Neural progenitor cell (in vitro differentiated cells): ENCODE measurements at regions not wholly inside any gene's neighbourhood (a gene's known extent, or its start where the extent isn't known, plus 50 kb on each side); places are given as distances from the start of the nearest gene placed in this dataset.

Experiments used
- DNase-seq: peaks from one replicate; pipeline ENCODE4 v3.0.0-alpha.2; 2016; ENCODE audit warnings: low spot score
- H2AFZ ChIP-seq: fragments of 200-600 bp; sonication (generic); replicated peaks from 2 replicates; pipeline ENCODE4 v1.6.1; 2016; ENCODE audit warnings: antibody characterized with exemption
- H3F3A ChIP-seq: fragments of 200-600 bp; sonication (generic); 2 replicates; pipeline ENCODE4 v1.6.1; 2016; ENCODE audit warnings: antibody characterized with exemption, low read depth
- H3K27ac ChIP-seq: fragments of 200-600 bp; sonication (generic); 2 replicates; pipeline ENCODE4 v1.5.1; 2016; ENCODE audit warnings: mild to moderate bottlenecking
- H3K27me3 ChIP-seq: fragments of 200-600 bp; sonication (generic); 2 replicates; pipeline ENCODE4 v1.6.1; 2016; ENCODE audit warnings: mild to moderate bottlenecking, moderate library complexity
- H3K36me3 ChIP-seq: fragments of 200-600 bp; sonication (generic); 2 replicates; pipeline ENCODE4 v1.5.1; 2016
- H3K4me1 ChIP-seq: fragments of 200-600 bp; sonication (generic); 2 replicates; pipeline ENCODE4 v1.6.1; 2016; ENCODE audit warnings: mixed run types
- H3K4me2 ChIP-seq: fragments of 200-600 bp; sonication (generic); 2 replicates; pipeline ENCODE4 v1.6.1; 2016
- H3K4me3 ChIP-seq: fragments of 200-600 bp; sonication (generic); 2 replicates; pipeline ENCODE4 v1.5.1; 2016
- H3K79me2 ChIP-seq: fragments of 200-600 bp; sonication (generic); 2 replicates; pipeline ENCODE4 v1.6.1; 2016; ENCODE audit warnings: low read depth
- H3K9ac ChIP-seq: fragments of 200-600 bp; sonication (generic); 2 replicates; pipeline ENCODE4 v1.6.1; 2016
- H3K9me3 ChIP-seq: fragments of 200-600 bp; sonication (generic); 2 replicates; pipeline ENCODE4 v1.5.1; 2016; ENCODE audit warnings: low read depth
- H4K20me1 ChIP-seq: fragments of 200-600 bp; sonication (generic); 2 replicates; pipeline ENCODE4 v1.6.1; 2016; ENCODE audit warnings: low read depth
- H3K27ac Mint-ChIP-seq: 3 replicates; pipeline ENCODE4 v1.8.0; 2021; ENCODE audit warnings: mixed read lengths
- H3K27me3 Mint-ChIP-seq: 2 replicates; pipeline ENCODE4 v1.8.0; 2022; ENCODE audit warnings: low read depth, mild to moderate bottlenecking, inconsistent platforms, moderate library complexity, mixed read lengths; ENCODE audit not compliant: insufficient read depth
- H3K36me3 Mint-ChIP-seq: 3 replicates; pipeline ENCODE4 v1.8.0; 2021; ENCODE audit warnings: mixed read lengths
- H3K4me1 Mint-ChIP-seq: 3 replicates; pipeline ENCODE4 v1.8.0; 2021; ENCODE audit warnings: mixed read lengths
- H3K4me3 Mint-ChIP-seq: 3 replicates; pipeline ENCODE4 v1.8.0; 2021; ENCODE audit warnings: mild to moderate bottlenecking, moderate library complexity, mixed read lengths
- H3K9me3 Mint-ChIP-seq: 3 replicates; pipeline ENCODE4 v1.8.0; 2020; ENCODE audit warnings: mixed read lengths
- EZH2 ChIP-seq: fragments of 200-600 bp; sonication (generic); IDR thresholded peaks from 2 replicates; pipeline ENCODE4 v1.6.1; 2017; ENCODE audit warnings: antibody characterized with exemption, mild to moderate bottlenecking, moderate library complexity
- EZH2phosphoT487 ChIP-seq: fragments of 200-600 bp; sonication (generic); IDR thresholded peaks from 2 replicates; pipeline ENCODE4 v1.6.1; 2017; ENCODE audit warnings: antibody characterized with exemption
- TF ChIP-seq, protein P1 (sequence below): fragments of 200-600 bp; sonication (generic); IDR thresholded peaks from 2 replicates; pipeline ENCODE4 v1.5.1; 2017; ENCODE audit warnings: antibody characterized with exemption, mild to moderate bottlenecking

DNA sequence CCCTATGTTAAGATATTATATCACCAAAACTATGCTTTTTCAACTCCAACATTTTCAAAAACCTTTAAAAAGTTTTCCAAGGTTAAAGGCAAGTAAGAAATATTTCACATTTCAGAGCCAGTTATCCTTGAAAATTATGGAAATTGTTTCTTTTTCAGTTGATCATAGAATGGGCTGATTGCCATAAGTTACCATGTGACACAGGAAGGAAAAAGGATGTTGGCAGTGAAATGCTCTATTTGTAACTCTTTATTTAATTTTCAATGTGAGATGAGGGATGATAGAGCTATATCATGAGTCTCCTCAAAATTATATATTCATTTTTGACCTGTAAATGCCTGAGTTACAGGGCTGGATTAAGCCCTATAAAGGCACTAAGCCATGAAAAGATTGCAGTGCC is 93.0 kb upstream of the PLS3 start:
- H3K36me3 Mint-ChIP-seq: no peaks in the 10 kb centered on the region
- Histone ChIP-seq H3K27ac (no peak overlapping the region), H4K20me1 (no peaks in the 10 kb centered on the region), H3K9ac (no peak overlapping the region), H3K4me3 (no peak overlapping the region), H3K9me3 (no peaks in the 10 kb centered on the region), H3K4me2 (no peak overlapping the region), H3K36me3 (no peaks in the 10 kb centered on the region), H3K79me2 (no peaks in the 10 kb centered on the region), H3K27me3 (no peaks in the 10 kb centered on the region), H3K4me1 (no peaks in the 10 kb centered on the region), H2AFZ (no peak overlapping the region), H3F3A (no peaks in the 10 kb centered on the region)
- TF ChIP-seq EZH2phosphoT487: no peak
- TF ChIP-seq EZH2: no peak
- TF ChIP-seq, protein P1, sequence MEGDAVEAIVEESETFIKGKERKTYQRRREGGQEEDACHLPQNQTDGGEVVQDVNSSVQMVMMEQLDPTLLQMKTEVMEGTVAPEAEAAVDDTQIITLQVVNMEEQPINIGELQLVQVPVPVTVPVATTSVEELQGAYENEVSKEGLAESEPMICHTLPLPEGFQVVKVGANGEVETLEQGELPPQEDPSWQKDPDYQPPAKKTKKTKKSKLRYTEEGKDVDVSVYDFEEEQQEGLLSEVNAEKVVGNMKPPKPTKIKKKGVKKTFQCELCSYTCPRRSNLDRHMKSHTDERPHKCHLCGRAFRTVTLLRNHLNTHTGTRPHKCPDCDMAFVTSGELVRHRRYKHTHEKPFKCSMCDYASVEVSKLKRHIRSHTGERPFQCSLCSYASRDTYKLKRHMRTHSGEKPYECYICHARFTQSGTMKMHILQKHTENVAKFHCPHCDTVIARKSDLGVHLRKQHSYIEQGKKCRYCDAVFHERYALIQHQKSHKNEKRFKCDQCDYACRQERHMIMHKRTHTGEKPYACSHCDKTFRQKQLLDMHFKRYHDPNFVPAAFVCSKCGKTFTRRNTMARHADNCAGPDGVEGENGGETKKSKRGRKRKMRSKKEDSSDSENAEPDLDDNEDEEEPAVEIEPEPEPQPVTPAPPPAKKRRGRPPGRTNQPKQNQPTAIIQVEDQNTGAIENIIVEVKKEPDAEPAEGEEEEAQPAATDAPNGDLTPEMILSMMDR: no peak
- no peak for DNase-seq
- H3K9me3 Mint-ChIP-seq: no peaks in the 10 kb centered on the region
- H3K27ac Mint-ChIP-seq: no peak overlapping the region
- no peak overlapping the region for H3K4me3 Mint-ChIP-seq
- peaks cover 2% of the 10 kb centered on the region for H3K4me1 Mint-ChIP-seq
- peaks cover 2% of the 10 kb centered on the region for H3K27me3 Mint-ChIP-seq

DNA sequence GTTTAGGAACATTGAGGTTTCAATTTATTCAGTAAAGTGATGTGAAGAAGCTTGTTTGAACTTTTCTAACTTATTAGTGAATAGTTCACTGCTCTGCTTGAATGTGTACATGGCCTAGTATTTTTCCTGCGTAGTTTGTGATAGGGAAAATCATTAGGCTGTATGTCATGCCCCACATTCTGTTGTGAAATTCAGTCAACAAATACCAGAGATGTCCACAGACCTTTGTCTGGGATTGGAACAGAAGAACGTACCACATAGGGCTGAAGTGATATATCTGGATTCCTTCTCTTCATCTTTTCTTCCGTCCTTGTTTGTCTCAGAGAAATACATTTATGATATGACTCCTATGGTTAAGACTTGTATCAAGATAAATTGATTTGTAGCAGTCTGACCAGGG is 88.8 kb upstream of the PLS3 start:
- Histone ChIP-seq H2AFZ (no peak overlapping the region), H3K79me2 (no peaks in the 10 kb centered on the region), H3K36me3 (no peaks in the 10 kb centered on the region), H3F3A (no peaks in the 10 kb centered on the region), H3K4me2 (no peak overlapping the region), H3K27me3 (no peaks in the 10 kb centered on the region), H3K9me3 (no peaks in the 10 kb centered on the region), H3K27ac (no peak overlapping the region), H3K9ac (no peak overlapping the region), H3K4me1 (no peaks in the 10 kb centered on the region), H4K20me1 (no peaks in the 10 kb centered on the region), H3K4me3 (no peak overlapping the region)
- H3K4me1 Mint-ChIP-seq: peaks cover 2% of the 10 kb centered on the region
- no peak overlapping the region for H3K27ac Mint-ChIP-seq
- no peak for TF ChIP-seq EZH2phosphoT487
- TF ChIP-seq EZH2: no peak
- TF ChIP-seq, protein P1: no peak
- H3K9me3 Mint-ChIP-seq: no peaks in the 10 kb centered on the region
- no peak for DNase-seq
- peaks cover 2% of the 10 kb centered on the region for H3K27me3 Mint-ChIP-seq
- no peak overlapping the region for H3K4me3 Mint-ChIP-seq
- H3K36me3 Mint-ChIP-seq: no peaks in the 10 kb centered on the region

DNA sequence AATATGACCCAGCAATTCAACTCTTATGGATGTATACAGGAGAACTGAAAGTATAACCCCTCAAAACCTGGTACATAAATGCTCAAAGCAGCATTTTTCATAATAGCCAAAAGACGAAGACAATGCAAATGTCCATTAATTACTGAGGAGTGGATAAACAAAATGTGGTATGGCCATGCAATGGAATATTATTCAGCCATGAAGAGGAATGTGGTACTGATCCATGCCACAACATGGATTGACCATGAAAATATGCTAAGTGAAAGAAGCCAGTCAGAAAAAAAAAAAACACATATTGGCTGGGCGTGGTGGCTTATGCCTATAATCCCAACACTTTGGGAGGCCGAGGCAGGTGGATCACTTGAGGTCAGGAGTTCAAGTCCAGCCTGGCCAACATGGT is 74.5 kb upstream of the PLS3 start:
- H3K9ac ChIP-seq: no peak overlapping the region
- no peaks in the 10 kb centered on the region for H3F3A ChIP-seq
- H3K27me3 Mint-ChIP-seq: peaks cover 2% of the 10 kb centered on the region
- peaks cover 2% of the 10 kb centered on the region for H3K9me3 Mint-ChIP-seq
- no peak overlapping the region for H3K4me3 Mint-ChIP-seq
- H3K79me2 ChIP-seq: no peaks in the 10 kb centered on the region
- no peaks in the 10 kb centered on the region for H3K36me3 ChIP-seq
- H3K4me1 Mint-ChIP-seq: peaks cover under 1% of the 10 kb centered on the region
- no peaks in the 10 kb centered on the region for H4K20me1 ChIP-seq
- no peaks in the 10 kb centered on the region for H3K27me3 ChIP-seq
- no peak for DNase-seq
- H3K27ac ChIP-seq: no peak overlapping the region
- H3K9me3 ChIP-seq: no peaks in the 10 kb centered on the region
- H2AFZ ChIP-seq: no peak overlapping the region
- H3K27ac Mint-ChIP-seq: no peak overlapping the region
- H3K36me3 Mint-ChIP-seq: no peaks in the 10 kb centered on the region
- TF ChIP-seq EZH2phosphoT487 (no peak), EZH2 (no peak)
- TF ChIP-seq, protein P1: no peak
- H3K4me1 ChIP-seq: no peaks in the 10 kb centered on the region
- no peak overlapping the region for H3K4me2 ChIP-seq
- H3K4me3 ChIP-seq: no peak overlapping the region

DNA sequence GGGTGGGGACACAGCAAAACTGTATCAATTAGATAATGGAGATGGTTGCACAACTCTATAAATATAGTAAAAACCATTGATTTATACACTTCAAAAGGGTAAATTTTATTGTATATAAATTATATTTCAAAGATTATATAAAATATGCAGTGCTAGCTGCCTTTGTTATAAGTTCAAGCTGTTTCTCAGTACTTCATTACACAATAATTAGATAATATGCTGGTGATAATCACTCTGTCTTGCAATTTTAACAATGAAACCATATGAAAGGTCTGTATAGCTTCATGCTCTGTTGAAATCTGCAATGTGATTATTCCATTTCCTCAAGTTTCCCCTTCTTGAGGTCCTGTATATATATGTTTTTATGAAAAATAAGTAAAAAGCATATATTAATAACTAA is 73.4 kb upstream of the PLS3 start:
- Histone ChIP-seq H3K9me3 (no peaks in the 10 kb centered on the region), H3K79me2 (no peaks in the 10 kb centered on the region), H4K20me1 (no peaks in the 10 kb centered on the region), H3K4me1 (peaks cover 6% of the 10 kb centered on the region), H2AFZ (no peak overlapping the region), H3K27me3 (no peaks in the 10 kb centered on the region), H3K4me2 (no peak overlapping the region), H3F3A (no peaks in the 10 kb centered on the region), H3K9ac (no peak overlapping the region), H3K27ac (no peak overlapping the region), H3K4me3 (no peak overlapping the region), H3K36me3 (no peaks in the 10 kb centered on the region)
- Mint-ChIP-seq H3K4me3 (no peak overlapping the region), H3K27ac (no peak overlapping the region), H3K9me3 (peaks cover 2% of the 10 kb centered on the region), H3K27me3 (peaks cover 2% of the 10 kb centered on the region), H3K36me3 (no peaks in the 10 kb centered on the region), H3K4me1 (peaks cover 5% of the 10 kb centered on the region)
- TF ChIP-seq EZH2phosphoT487: no peak
- TF ChIP-seq, protein P1: no peak
- DNase-seq: no peak
